HepG2 (cell line): ENCODE measurements at regions not wholly inside any gene's neighbourhood (a gene's known extent, or its start where the extent isn't known, plus 50 kb on each side); places are given as distances from the start of the nearest gene placed in this dataset.

Source experiments
- ATAC-seq: fragments of 200-7000 bp; cut with Tn5 transposase; 3 replicates; pipeline ENCODE4 v1.9.1; 2020; ENCODE audit warnings: mild to moderate bottlenecking, moderate library complexity
- BruUV-seq: library from RNA; stranded (reverse); fragments of 400-500 nt; replicated peaks from 2 replicates; lab custom pipeline; 2021; lab: Mats Ljungman, UMichigan
- CTCF ChIA-PET: fragments of 300-600 bp; formaldehyde crosslinking; extraction: SDS; loops from one replicate; lab custom pipeline; 2021; ENCODE audit warnings: low total read pairs, inconsistent platforms, low intra/inter-chr PET ratio; lab: Yijun Ruan, JAX
- POLR2A ChIA-PET: fragments of 350-600 bp; sonication (Branson Sonifier 250); formaldehyde crosslinking; loops from one replicate; lab custom pipeline; 2020; ENCODE audit warnings: antibody characterized with exemption, inconsistent platforms; lab: Yijun Ruan, JAX
- DNase-seq: peaks from one replicate; pipeline ENCODE4 v3.0.0-alpha.2; 2015; ENCODE audit warnings: low spot score
- FAIRE-seq: peaks from 3 replicates; lab custom pipeline; 2011; peaks lifted over from hg19 to GRCh38; lab: Jason Lieb, UNC
- H2AFZ ChIP-seq: one replicate; pipeline ENCODE4 v1.6.1; 2011; ENCODE audit warnings: low read length, inconsistent platforms
- H3K27ac ChIP-seq: fragments of 300-600 bp; 3 replicates; pipeline ENCODE4 v1.8.0; 2011; ENCODE audit warnings: mixed run types, mild to moderate bottlenecking, mixed read lengths, low read length, inconsistent platforms; ENCODE audit not compliant: insufficient read depth; ENCODE audit errors: extremely low read length
- H3K27me3 ChIP-seq, 2 experiments: fragments of 200-600 bp in 1 of 2; 2 replicates in 1 of 2; 3 replicates in 1 of 2; pipeline versions ENCODE4 v1.6.0 to v1.8.0; 2011; ENCODE audit warnings: low read length in 2 of 2, mild to moderate bottlenecking in 2 of 2, moderate library complexity in 2 of 2, inconsistent platforms in 1 of 2; ENCODE audit not compliant: insufficient read depth in 2 of 2, control insufficient read depth in 1 of 2
- H3K36me3 ChIP-seq, 2 experiments: fragments of 200-600 bp in 1 of 2; replicated peaks in 1 of 2; 2 replicates in 1 of 2; 3 replicates in 1 of 2; pipeline versions ENCODE4 v1.5.1 to v1.8.0; 2011; ENCODE audit warnings: low read length in 2 of 2, inconsistent platforms in 1 of 2; ENCODE audit not compliant: insufficient read depth in 2 of 2, control insufficient read depth in 1 of 2
- H3K4me1 ChIP-seq: 2 replicates; pipeline ENCODE4 v1.5.1; 2012; ENCODE audit warnings: low read length, inconsistent platforms; ENCODE audit not compliant: insufficient read depth
- H3K4me2 ChIP-seq: 2 replicates; pipeline ENCODE4 v1.6.0; 2011; ENCODE audit warnings: low read depth, low read length, inconsistent platforms
- H3K4me3 ChIP-seq, 3 experiments: fragments of 200-600 bp in 1 of 3; sonication (generic), shearing (Covaris generic) in 1 of 3; replicated peaks in 1 of 3; 2 replicates each; pipeline ENCODE4 v1.5.1; 2011 to 2016; ENCODE audit warnings: low read length in 3 of 3, inconsistent platforms in 2 of 3, low read depth in 2 of 3, mild to moderate bottlenecking in 2 of 3, control low read depth in 1 of 3, mixed read lengths in 1 of 3; ENCODE audit not compliant: insufficient read depth in 1 of 3
- H3K79me2 ChIP-seq: one replicate; pipeline ENCODE4 v1.6.1; 2011; ENCODE audit warnings: low read length, inconsistent platforms; ENCODE audit not compliant: insufficient read depth
- H3K9ac ChIP-seq: 2 replicates; pipeline ENCODE4 v1.6.0; 2011; ENCODE audit warnings: mild to moderate bottlenecking, low read depth, low read length, inconsistent platforms; ENCODE audit not compliant: insufficient read depth
- H3K9me3 ChIP-seq: 2 replicates; pipeline ENCODE4 v1.5.1; 2012; ENCODE audit warnings: mild to moderate bottlenecking, low read length
- H4K20me1 ChIP-seq: 2 replicates; pipeline ENCODE4 v1.6.0; 2011; ENCODE audit warnings: inconsistent platforms, mild to moderate bottlenecking, low read length, moderate library complexity; ENCODE audit not compliant: insufficient read depth
- ATF1 ChIP-seq: IDR thresholded peaks from 2 replicates; pipeline ENCODE4 v1.6.1; 2016; ENCODE audit warnings: mild to moderate bottlenecking, control low read depth
- EP300 ChIP-seq, 3 experiments: sonication (generic) in 1 of 3; formaldehyde crosslinking in 1 of 3; IDR thresholded peaks; 2 replicates each; pipeline versions ENCODE4 v1.5.1 to v1.6.1; 2011 to 2020; ENCODE audit warnings: low read depth in 2 of 3, low read length in 2 of 3, borderline replicate concordance in 1 of 3, improper control_type of control experiment in 1 of 3, mild to moderate bottlenecking in 1 of 3, missing genetic modification reagents in 1 of 3, moderate library complexity in 1 of 3
- KLF6 ChIP-seq: IDR thresholded peaks from 2 replicates; pipeline ENCODE4 v1.8.0; 2016; ENCODE audit warnings: missing biosample characterization, missing genetic modification reagents
- NCOA5 ChIP-seq: sonication (generic); formaldehyde crosslinking; IDR thresholded peaks from 2 replicates; pipeline ENCODE4 v1.4.0; 2020; ENCODE audit warnings: missing genetic modification reagents
- NR2F6 ChIP-seq, 2 experiments: IDR thresholded peaks; 2 replicates each; pipeline ENCODE4 v1.6.1; 2016; ENCODE audit warnings: antibody characterized with exemption in 1 of 2, mild to moderate bottlenecking in 1 of 2
- SATB2 ChIP-seq: sonication (generic); formaldehyde crosslinking; IDR thresholded peaks from 2 replicates; pipeline ENCODE4 v1.5.0; 2020; ENCODE audit warnings: missing genetic modification reagents
- SIX1 ChIP-seq: sonication (generic); formaldehyde crosslinking; IDR thresholded peaks from 2 replicates; pipeline ENCODE4 v1.4.0; 2020; ENCODE audit warnings: missing genetic modification reagents, borderline replicate concordance
- SRF ChIP-seq: IDR thresholded peaks from 2 replicates; pipeline ENCODE4 v1.6.1; 2011; ENCODE audit warnings: mild to moderate bottlenecking, low read depth, low read length, moderate library complexity
- ZBTB2 ChIP-seq: sonication (generic); formaldehyde crosslinking; IDR thresholded peaks from 2 replicates; pipeline ENCODE4 v1.8.0; 2022; ENCODE audit warnings: low read depth, missing genetic modification reagents
- ZBTB33 ChIP-seq: sonication (generic); formaldehyde crosslinking; IDR thresholded peaks from 2 replicates; pipeline ENCODE4 v1.4.0; 2020; ENCODE audit warnings: missing genetic modification reagents
- ZNF234 ChIP-seq: sonication (generic); formaldehyde crosslinking; conservative IDR thresholded peaks from 2 replicates; pipeline ENCODE4 v1.5.1; 2020; ENCODE audit warnings: mild to moderate bottlenecking, missing genetic modification reagents
- ZNF256 ChIP-seq: sonication (generic); formaldehyde crosslinking; conservative IDR thresholded peaks from 2 replicates; pipeline ENCODE4 v1.4.0; 2020; ENCODE audit warnings: missing genetic modification reagents
- ZNF260 ChIP-seq: sonication (generic); formaldehyde crosslinking; IDR thresholded peaks from 2 replicates; pipeline ENCODE4 v1.4.0; 2020; ENCODE audit warnings: missing genetic modification reagents, low read depth, mild to moderate bottlenecking, borderline replicate concordance
- ZNF446 ChIP-seq: sonication (generic); formaldehyde crosslinking; IDR thresholded peaks from 2 replicates; pipeline ENCODE4 v1.5.0; 2020; ENCODE audit warnings: mild to moderate bottlenecking, missing genetic modification reagents
- ZNF556 ChIP-seq: sonication (generic); formaldehyde crosslinking; IDR thresholded peaks from 2 replicates; pipeline ENCODE4 v1.4.0; 2020; ENCODE audit warnings: mild to moderate bottlenecking, missing genetic modification reagents, borderline replicate concordance
- ZNF775 ChIP-seq: sonication (generic); formaldehyde crosslinking; IDR thresholded peaks from 2 replicates; pipeline ENCODE4 v1.4.0; 2020; ENCODE audit warnings: missing genetic modification reagents, mild to moderate bottlenecking, moderate library complexity, borderline replicate concordance
- ZNF776 ChIP-seq: sonication (generic); formaldehyde crosslinking; IDR thresholded peaks from 2 replicates; pipeline ENCODE4 v1.4.0; 2020; ENCODE audit warnings: mild to moderate bottlenecking, missing genetic modification reagents
- ZNF850 ChIP-seq: sonication (generic); formaldehyde crosslinking; conservative IDR thresholded peaks from 2 replicates; pipeline ENCODE4 v1.9.0; 2021; ENCODE audit warnings: mild to moderate bottlenecking, missing genetic modification reagents
- WGBS: methylation state at CpG from one replicate; pipeline ENCODE4 v1.1.6; 2017; ENCODE audit warnings: low lambda C conversion rate; 5-methylcytosine and 5-hydroxymethylcytosine counted together
- in situ Hi-C: cut with HindIII; loops from 2 replicates; pipeline ENCODE4 v1.10.0; 2017; ENCODE audit warnings: low pct_unique_long_range_greater_than_20kb; ENCODE audit not compliant: extremely low pct_ligation_motif_present
- intact Hi-C: fragments of 100-400 bp; cut with micrococcal nuclease; formaldehyde crosslinking; loops from one replicate; pipeline ENCODE4 v1.10.0; 2022; ENCODE audit not compliant: unreplicated experiment
- TF ChIP-seq, protein P1 (sequence below): sonication (generic); formaldehyde crosslinking; IDR thresholded peaks from 2 replicates; pipeline ENCODE4 v1.4.0; 2020; ENCODE audit warnings: missing genetic modification reagents

GRCh38 chrX:69016293-69016941 lies 148.8 kb downstream of the PJA1 start:
- WGBS, result 9% methylated on average over 2 of the region's 11 CpGs
- Histone ChIP-seq H3K27me3 (no peaks in the 10 kb centered on the region), H3K4me2 (no peak overlapping the region), H3K79me2 (no peaks in the 10 kb centered on the region), H3K36me3 (no peaks in the 10 kb centered on the region), H3K9ac (no peak overlapping the region), H3K27ac (no peak overlapping the region), H4K20me1 (no peaks in the 10 kb centered on the region), H2AFZ (no peak overlapping the region)
- CTCF ChIA-PET, result no interaction called here
- FAIRE-seq (no peak), DNase-seq (no peak), ATAC-seq (no peak)
- in situ Hi-C loops, result no loop called here
- no peak for TF ChIP-seq NCOA5 (CRISPR knock-in tag)
- no peak for TF ChIP-seq NR2F6 (IDR thresholded peaks at IDR 0.05)
- no peak for TF ChIP-seq NR2F6 (CRISPR knock-in tag; IDR thresholded peaks at IDR 0.05)
- no peak for TF ChIP-seq SATB2 (CRISPR knock-in tag)
- TF ChIP-seq ZNF446 (CRISPR knock-in tag), result no peak
- TF ChIP-seq ZNF260 (CRISPR knock-in tag), result no peak
- TF ChIP-seq ZNF776, result no peak
- TF ChIP-seq ZNF556 (CRISPR knock-in tag), result no peak
- TF ChIP-seq SRF, result no peak
- no peak for TF ChIP-seq ZBTB2 (CRISPR knock-in tag)
- TF ChIP-seq ATF1 (CRISPR knock-in tag), result no peak
- TF ChIP-seq, protein P1, sequence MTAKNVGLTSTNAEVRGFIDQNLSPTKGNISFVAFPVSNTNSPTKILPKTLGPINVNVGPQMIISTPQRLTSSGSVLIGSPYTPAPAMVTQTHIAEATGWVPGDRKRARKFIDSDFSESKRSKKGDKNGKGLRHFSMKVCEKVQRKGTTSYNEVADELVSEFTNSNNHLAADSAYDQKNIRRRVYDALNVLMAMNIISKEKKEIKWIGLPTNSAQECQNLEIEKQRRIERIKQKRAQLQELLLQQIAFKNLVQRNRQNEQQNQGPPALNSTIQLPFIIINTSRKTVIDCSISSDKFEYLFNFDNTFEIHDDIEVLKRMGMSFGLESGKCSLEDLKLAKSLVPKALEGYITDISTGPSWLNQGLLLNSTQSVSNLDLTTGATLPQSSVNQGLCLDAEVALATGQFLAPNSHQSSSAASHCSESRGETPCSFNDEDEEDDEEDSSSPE (CRISPR knock-in tag), result no peak
- no peak for TF ChIP-seq ZNF850
- no peak for TF ChIP-seq ZNF234 (CRISPR knock-in tag)
- TF ChIP-seq ZBTB33 (CRISPR knock-in tag), result no peak
- TF ChIP-seq ZNF256 (CRISPR knock-in tag), result no peak
- TF ChIP-seq KLF6 (CRISPR knock-in tag), result no peak
- TF ChIP-seq ZNF775, result no peak
- no peak for TF ChIP-seq EP300 (IDR thresholded peaks at IDR 0.05; ENCODE audit: low read depth in 2 of 2, low read length in 2 of 2)
- no peak for TF ChIP-seq EP300 (CRISPR knock-in tag; IDR thresholded peaks at IDR 0.05; ENCODE audit: borderline replicate concordance)
- TF ChIP-seq SIX1 (CRISPR knock-in tag), result no peak
- TF ChIP-seq, all 625 proteins: peak for 0
- Histone ChIP-seq H3K4me1 (no peaks in the 10 kb centered on the region), H3K4me3 (no peak overlapping the region), H3K9me3 (no peaks in the 10 kb centered on the region)
- intact Hi-C loops, result no loop called here
- no TSS peak for BruUV-seq
- POLR2A ChIA-PET, result no interaction called here
